ENCODE measurements at regions not wholly inside any gene's neighbourhood (a gene's known extent, or its start where the extent isn't known, plus 50 kb on each side); places are given as distances from the start of the nearest gene placed in this dataset.

GRCh38 chr20:16919841-16920240 is 171.7 kb downstream of the OTOR start:
- Histone ChIP-seq H3K4me3 (ENCODE audit: low read depth, low read length, poor library complexity, severe bottlenecking) (no peak overlapping the region), H3K9me3 (ENCODE audit: low read length) (no peaks in the 10 kb centered on the region), H4K20me1 (ENCODE audit: insufficient read depth, low read length) (no peaks in the 10 kb centered on the region), H3K4me1 (ENCODE audit: insufficient read depth, low read length, poor library complexity, severe bottlenecking) (no peaks in the 10 kb centered on the region), H3K9me2 (ENCODE audit: insufficient read depth, low read length) (no peaks in the 10 kb centered on the region), H3K36me3 (ENCODE audit: insufficient read depth, low read length) (no peaks in the 10 kb centered on the region), H3K79me2 (ENCODE audit: insufficient read depth, low read depth, low read length) (no peaks in the 10 kb centered on the region), H3K4me2 (ENCODE audit: low read length) (no peak overlapping the region), H2AFZ (ENCODE audit: low read length) (no peak overlapping the region), H3K27ac (ENCODE audit: low read depth, low read length, poor library complexity, severe bottlenecking) (no peak overlapping the region)
- intact Hi-C loops (cut with micrococcal nuclease; ENCODE audit: unreplicated experiment): no loop called here
- ChIA-PET CTCF (ENCODE audit: unreplicated experiment) (no interaction called here), POLR2A (no interaction called here)
- no TSS peak for BruUV-seq (replicated peaks)
- no peak for DNase-seq (ENCODE audit: low spot score)
- no peak for TF ChIP-seq CTCF (conservative IDR thresholded peaks at IDR 0.05; ENCODE audit: low read length)
- TF ChIP-seq EZH2phosphoT487 (IDR thresholded peaks at IDR 0.05; ENCODE audit: borderline replicate concordance, low read depth, low read length): no peak

- Histone ChIP-seq H4K20me1 (ENCODE audit: insufficient read depth, low read length) (no peaks in the 10 kb centered on the region), H3K79me2 (ENCODE audit: insufficient read depth, low read depth, low read length) (no peaks in the 10 kb centered on the region), H3K4me1 (ENCODE audit: insufficient read depth, low read length, poor library complexity, severe bottlenecking) (no peaks in the 10 kb centered on the region), H3K36me3 (ENCODE audit: insufficient read depth, low read length) (no peaks in the 10 kb centered on the region), H2AFZ (ENCODE audit: low read length) (no peak overlapping the region), H3K9me2 (ENCODE audit: insufficient read depth, low read length) (no peaks in the 10 kb centered on the region), H3K27ac (ENCODE audit: low read depth, low read length, poor library complexity, severe bottlenecking) (no peak overlapping the region), H3K4me3 (ENCODE audit: low read depth, low read length, poor library complexity, severe bottlenecking) (no peak overlapping the region), H3K4me2 (ENCODE audit: low read length) (no peak overlapping the region), H3K9me3 (ENCODE audit: low read length) (no peaks in the 10 kb centered on the region)
- no peak for DNase-seq (ENCODE audit: low spot score)
- BruUV-seq (replicated peaks): no TSS peak
- intact Hi-C loops (cut with micrococcal nuclease; ENCODE audit: unreplicated experiment): no loop called here
- CTCF ChIA-PET (ENCODE audit: unreplicated experiment): no interaction called here
- no peak for TF ChIP-seq CTCF (conservative IDR thresholded peaks at IDR 0.05; ENCODE audit: low read length)
- TF ChIP-seq EZH2phosphoT487 (IDR thresholded peaks at IDR 0.05; ENCODE audit: borderline replicate concordance, low read depth, low read length): no peak
- POLR2A ChIA-PET: no interaction called here
Observed at GRCh38 chr20:16922834-16923233, 174.7 kb downstream of the OTOR start.

GRCh38 chr20:16926626-16927430 is 178.7 kb downstream of the OTOR start:
- Histone ChIP-seq H3K4me2 (ENCODE audit: low read length) (no peak overlapping the region), H2AFZ (ENCODE audit: low read length) (no peak overlapping the region), H3K9me2 (ENCODE audit: insufficient read depth, low read length) (no peaks in the 10 kb centered on the region), H3K79me2 (ENCODE audit: insufficient read depth, low read depth, low read length) (no peaks in the 10 kb centered on the region), H3K36me3 (ENCODE audit: insufficient read depth, low read length) (no peaks in the 10 kb centered on the region), H3K4me3 (ENCODE audit: low read depth, low read length, poor library complexity, severe bottlenecking) (no peak overlapping the region), H3K27ac (ENCODE audit: low read depth, low read length, poor library complexity, severe bottlenecking) (no peak overlapping the region), H4K20me1 (ENCODE audit: insufficient read depth, low read length) (no peaks in the 10 kb centered on the region), H3K9me3 (ENCODE audit: low read length) (no peaks in the 10 kb centered on the region), H3K4me1 (ENCODE audit: insufficient read depth, low read length, poor library complexity, severe bottlenecking) (no peaks in the 10 kb centered on the region)
- no peak for DNase-seq (ENCODE audit: low spot score)
- TF ChIP-seq CTCF (conservative IDR thresholded peaks at IDR 0.05; ENCODE audit: low read length): no peak
- TF ChIP-seq EZH2phosphoT487 (IDR thresholded peaks at IDR 0.05; ENCODE audit: borderline replicate concordance, low read depth, low read length): no peak
- no TSS peak for BruUV-seq (replicated peaks)
- CTCF ChIA-PET (ENCODE audit: unreplicated experiment): no interaction called here
- intact Hi-C loops (cut with micrococcal nuclease; ENCODE audit: unreplicated experiment): no loop called here
- POLR2A ChIA-PET: no interaction called here

Measured in OCI-LY7 (cell line).